OCI-LY1 (cell line): ENCODE measurements at regions not wholly inside any gene's neighbourhood (a gene's known extent, or its start where the extent isn't known, plus 50 kb on each side); places are given as distances from the start of the nearest gene placed in this dataset.

Source experiments
- H2AFZ ChIP-seq: fragments of 200-600 bp; sonication (generic), shearing (Covaris generic); 2 replicates; pipeline ENCODE4 v1.6.0; 2014; ENCODE audit warnings: antibody characterized with exemption, mild to moderate bottlenecking, low read length
- H3F3A ChIP-seq: fragments of 200-600 bp; sonication (generic), shearing (Covaris generic); 2 replicates; pipeline ENCODE4 v1.6.0; 2014; ENCODE audit warnings: mild to moderate bottlenecking, antibody characterized with exemption, low read length, moderate library complexity; ENCODE audit not compliant: insufficient read depth
- H3K27ac ChIP-seq: fragments of 200-600 bp; sonication (generic); 2 replicates; pipeline ENCODE4 v1.5.1; 2014; ENCODE audit warnings: low read length, mixed run types, mild to moderate bottlenecking, low read depth; ENCODE audit not compliant: poor library complexity, severe bottlenecking
- H3K27me3 ChIP-seq: fragments of 200-600 bp; sonication (generic); 2 replicates; pipeline ENCODE4 v1.6.0; 2014; ENCODE audit warnings: antibody characterized with exemption, mild to moderate bottlenecking, low read length, moderate library complexity; ENCODE audit not compliant: insufficient read depth
- H3K36me3 ChIP-seq: fragments of 200-600 bp; sonication (generic); 2 replicates; pipeline ENCODE4 v1.6.1; 2014; ENCODE audit warnings: mild to moderate bottlenecking, antibody characterized with exemption, low read length, moderate library complexity, mixed read lengths; ENCODE audit not compliant: insufficient read depth
- H3K4me1 ChIP-seq: fragments of 200-600 bp; sonication (generic); 2 replicates; pipeline ENCODE4 v1.5.1; 2014; ENCODE audit warnings: mild to moderate bottlenecking, low read length, moderate library complexity; ENCODE audit not compliant: insufficient read depth, severe bottlenecking
- H3K4me2 ChIP-seq: fragments of 200-600 bp; sonication (generic), shearing (Covaris generic); 2 replicates; pipeline ENCODE4 v1.6.1; 2014; ENCODE audit warnings: low read length
- H3K4me3 ChIP-seq: fragments of 200-600 bp; sonication (generic); 2 replicates; pipeline ENCODE4 v1.5.1; 2014; ENCODE audit warnings: low read length, low read depth, mild to moderate bottlenecking, mixed read lengths; ENCODE audit not compliant: poor library complexity, severe bottlenecking
- H3K79me2 ChIP-seq: fragments of 200-600 bp; shearing (Covaris generic); 2 replicates; pipeline ENCODE4 v1.6.1; 2016; ENCODE audit warnings: mixed run types, low read length, mixed read lengths; ENCODE audit not compliant: insufficient read depth
- H3K9ac ChIP-seq: fragments of 200-600 bp; sonication (generic), shearing (Covaris generic); 2 replicates; pipeline ENCODE4 v1.6.1; 2014; ENCODE audit warnings: mild to moderate bottlenecking, low read length, mixed read lengths
- H3K9me2 ChIP-seq: fragments of 200-600 bp; sonication (generic), shearing (Covaris generic); 2 replicates; pipeline ENCODE4 v1.6.1; 2014; ENCODE audit warnings: low read depth, mild to moderate bottlenecking, low read length, mixed read lengths
- H3K9me3 ChIP-seq: fragments of 200-600 bp; shearing (Covaris generic); 2 replicates; pipeline ENCODE4 v1.6.1; 2014; ENCODE audit warnings: low read length, mixed read lengths
- H4K20me1 ChIP-seq: fragments of 200-600 bp; sonication (generic), shearing (Covaris generic); 2 replicates; pipeline ENCODE4 v1.6.0; 2016; ENCODE audit warnings: mild to moderate bottlenecking, low read length; ENCODE audit not compliant: insufficient read depth
- CTCF ChIP-seq: fragments of 200-600 bp; sonication (generic), shearing (Covaris generic); IDR thresholded peaks from 2 replicates; pipeline ENCODE4 v1.5.1; 2017; ENCODE audit warnings: mild to moderate bottlenecking, antibody characterized with exemption, low read length, moderate library complexity, mixed read lengths
- EZH2 ChIP-seq: fragments of 200-600 bp; sonication (generic), shearing (Covaris generic); IDR thresholded peaks from 2 replicates; pipeline ENCODE4 v1.8.0; 2017; ENCODE audit warnings: borderline replicate concordance, mixed run types, mild to moderate bottlenecking, antibody characterized with exemption, low read length, moderate library complexity, mixed read lengths

- Histone ChIP-seq H4K20me1 (no peaks in the 10 kb centered on the region), H3K79me2 (no peaks in the 10 kb centered on the region), H3K4me3 (no peak overlapping the region), H3K9ac (no peak overlapping the region), H3K9me2 (no peaks in the 10 kb centered on the region), H2AFZ (no peak overlapping the region), H3F3A (no peaks in the 10 kb centered on the region), H3K4me2 (no peak overlapping the region), H3K4me1 (no peaks in the 10 kb centered on the region), H3K36me3 (no peaks in the 10 kb centered on the region), H3K9me3 (no peaks in the 10 kb centered on the region), H3K27me3 (0 out of 2 replicates have a peak, but pooled peaks cover 5% of the 10 kb centered on the region), H3K27ac (no peak overlapping the region)
- TF ChIP-seq CTCF (no peak), EZH2 (no peak)
Measured at GRCh38 chr18:45202061-45202460, 413.2 kb upstream of the SLC14A2 start.

DNA sequence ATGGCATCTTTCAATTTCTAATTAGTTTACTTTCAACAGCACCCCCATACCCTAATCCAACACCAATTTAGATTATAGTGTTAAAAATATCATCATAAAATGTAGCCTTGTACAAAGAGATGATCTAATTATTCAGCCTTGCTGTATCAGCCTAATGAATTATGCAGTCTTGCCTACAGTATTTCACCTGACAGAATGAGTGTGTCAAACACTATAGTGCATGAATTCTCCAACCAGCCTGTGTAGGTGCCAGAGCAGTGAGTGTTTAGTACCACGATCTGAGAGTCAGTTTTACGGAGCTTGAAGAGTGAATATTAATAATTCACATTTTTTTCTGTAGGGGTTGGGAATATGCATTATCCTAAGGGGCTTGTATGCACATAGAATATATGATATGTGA is 411.6 kb upstream of the SLC14A2 start:
- H3K27me3 ChIP-seq = peaks cover 9% of the 10 kb centered on the region; the same call in 1 of the 2 replicates
- H3K36me3 ChIP-seq = no peaks in the 10 kb centered on the region
- no peaks in the 10 kb centered on the region for H3F3A ChIP-seq
- H3K4me2 ChIP-seq = no peak overlapping the region
- no peaks in the 10 kb centered on the region for H3K4me1 ChIP-seq
- no peaks in the 10 kb centered on the region for H3K79me2 ChIP-seq
- H3K9ac ChIP-seq = no peak overlapping the region
- H4K20me1 ChIP-seq = no peaks in the 10 kb centered on the region
- no peak overlapping the region for H2AFZ ChIP-seq
- TF ChIP-seq CTCF (no peak), EZH2 (no peak)
- no peaks in the 10 kb centered on the region for H3K9me2 ChIP-seq
- no peak overlapping the region for H3K27ac ChIP-seq
- no peak overlapping the region for H3K4me3 ChIP-seq
- no peaks in the 10 kb centered on the region for H3K9me3 ChIP-seq

DNA sequence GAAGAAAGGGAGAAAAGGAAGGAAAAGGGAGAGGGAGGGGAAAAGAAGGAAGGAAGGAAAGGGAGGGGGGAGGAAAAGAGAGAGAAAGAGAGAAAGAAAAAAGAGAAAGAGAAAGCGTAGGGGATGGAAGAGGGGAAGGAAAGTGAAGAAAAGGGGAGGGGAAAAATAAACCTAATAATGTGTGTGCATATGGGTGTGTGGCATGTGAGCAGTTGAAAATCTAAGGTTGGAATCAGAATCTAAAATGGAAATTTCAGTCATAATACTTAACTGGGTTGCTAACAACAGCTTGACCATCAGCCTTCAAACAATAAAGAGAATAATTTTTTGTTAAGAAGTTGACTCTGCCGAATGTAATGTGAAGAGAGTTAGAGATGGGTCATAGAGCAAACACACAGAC is 407.9 kb upstream of the SLC14A2 start:
- peaks cover 4% of the 10 kb centered on the region; the same call in 1 of the 2 replicates for H3K27me3 ChIP-seq
- no peak overlapping the region for H3K4me3 ChIP-seq
- no peak overlapping the region for H3K4me2 ChIP-seq

More for the DNA sequence above, 407.9 kb upstream of the SLC14A2 start:
- no peaks in the 10 kb centered on the region for H3K9me2 ChIP-seq
- no peaks in the 10 kb centered on the region for H3K36me3 ChIP-seq
- H2AFZ ChIP-seq = no peak overlapping the region
- no peak for TF ChIP-seq EZH2
- no peak for TF ChIP-seq CTCF
- no peaks in the 10 kb centered on the region for H3K79me2 ChIP-seq
- no peaks in the 10 kb centered on the region for H4K20me1 ChIP-seq
- no peak overlapping the region for H3K9ac ChIP-seq
- no peaks in the 10 kb centered on the region for H3F3A ChIP-seq
- no peaks in the 10 kb centered on the region for H3K9me3 ChIP-seq
- H3K4me1 ChIP-seq = no peaks in the 10 kb centered on the region
- H3K27ac ChIP-seq = no peak overlapping the region
